ENCODE measurements at regions not wholly inside any gene's neighbourhood (a gene's known extent, or its start where the extent isn't known, plus 50 kb on each side); places are given as distances from the start of the nearest gene placed in this dataset.

DNA sequence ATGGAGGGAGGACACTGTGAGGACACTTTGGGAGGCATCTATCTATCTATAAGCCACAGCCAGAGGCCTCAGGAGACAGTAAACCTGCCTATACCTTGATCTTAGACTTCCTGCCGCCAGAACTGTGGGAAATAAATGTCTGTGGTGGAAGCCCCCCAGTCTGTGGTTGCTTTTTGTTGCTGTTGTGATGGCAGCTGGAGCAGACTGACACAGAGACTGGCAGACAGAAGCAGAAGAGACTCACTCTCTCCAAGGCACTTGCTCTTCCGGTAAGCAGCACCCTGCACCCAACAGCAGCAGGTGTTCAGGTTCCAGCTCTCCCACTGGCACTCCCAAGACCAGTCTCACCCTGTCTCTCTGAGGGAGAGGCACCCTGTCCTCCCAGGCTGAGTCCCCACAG lies 297.6 kb downstream of the TTLL7 start:
- no peak for TF ChIP-seq POLR2AphosphoS5 (IDR thresholded peaks at IDR 0.05)
- TF ChIP-seq, protein P1, sequence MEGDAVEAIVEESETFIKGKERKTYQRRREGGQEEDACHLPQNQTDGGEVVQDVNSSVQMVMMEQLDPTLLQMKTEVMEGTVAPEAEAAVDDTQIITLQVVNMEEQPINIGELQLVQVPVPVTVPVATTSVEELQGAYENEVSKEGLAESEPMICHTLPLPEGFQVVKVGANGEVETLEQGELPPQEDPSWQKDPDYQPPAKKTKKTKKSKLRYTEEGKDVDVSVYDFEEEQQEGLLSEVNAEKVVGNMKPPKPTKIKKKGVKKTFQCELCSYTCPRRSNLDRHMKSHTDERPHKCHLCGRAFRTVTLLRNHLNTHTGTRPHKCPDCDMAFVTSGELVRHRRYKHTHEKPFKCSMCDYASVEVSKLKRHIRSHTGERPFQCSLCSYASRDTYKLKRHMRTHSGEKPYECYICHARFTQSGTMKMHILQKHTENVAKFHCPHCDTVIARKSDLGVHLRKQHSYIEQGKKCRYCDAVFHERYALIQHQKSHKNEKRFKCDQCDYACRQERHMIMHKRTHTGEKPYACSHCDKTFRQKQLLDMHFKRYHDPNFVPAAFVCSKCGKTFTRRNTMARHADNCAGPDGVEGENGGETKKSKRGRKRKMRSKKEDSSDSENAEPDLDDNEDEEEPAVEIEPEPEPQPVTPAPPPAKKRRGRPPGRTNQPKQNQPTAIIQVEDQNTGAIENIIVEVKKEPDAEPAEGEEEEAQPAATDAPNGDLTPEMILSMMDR (IDR thresholded peaks at IDR 0.05): no peak
- TF ChIP-seq POLR2A (IDR thresholded peaks at IDR 0.05): no peak
